DND-41 (cell line): ENCODE measurements at regions not wholly inside any gene's neighbourhood (a gene's known extent, or its start where the extent isn't known, plus 50 kb on each side); places are given as distances from the start of the nearest gene placed in this dataset.

Experiments used
- ATAC-seq: fragments of 200-7000 bp; cut with Tn5 transposase; 3 replicates; pipeline ENCODE4 v1.9.1; 2021; ENCODE audit warnings: low read depth; ENCODE audit not compliant: insufficient read depth
- DNase-seq: peaks from one replicate; pipeline ENCODE4 v3.0.0-alpha.2; 2020
- H2AFZ ChIP-seq: 2 replicates; pipeline ENCODE4 v1.6.0; 2012; ENCODE audit warnings: low read depth, low read length
- H3K27ac ChIP-seq: 2 replicates; pipeline ENCODE4 v1.5.1; 2012; ENCODE audit warnings: low read length, inconsistent platforms
- H3K27me3 ChIP-seq: fragments of 200-600 bp; sonication (generic); 2 replicates; pipeline ENCODE4 v1.6.0; 2012; ENCODE audit warnings: low read length, mild to moderate bottlenecking, inconsistent platforms; ENCODE audit not compliant: insufficient read depth, poor library complexity
- H3K36me3 ChIP-seq: 2 replicates; pipeline ENCODE4 v1.5.1; 2012; ENCODE audit warnings: low read length, inconsistent platforms; ENCODE audit not compliant: insufficient read depth
- H3K4me1 ChIP-seq: 2 replicates; pipeline ENCODE4 v1.5.1; 2012; ENCODE audit warnings: mild to moderate bottlenecking, low read length; ENCODE audit not compliant: insufficient read depth
- H3K4me2 ChIP-seq: 2 replicates; pipeline ENCODE4 v1.6.0; 2012; ENCODE audit warnings: mild to moderate bottlenecking, moderate library complexity, low read length, inconsistent platforms; ENCODE audit not compliant: insufficient read depth
- H3K4me3 ChIP-seq, 2 experiments: fragments of 200-600 bp in 1 of 2; shearing (Covaris generic) in 1 of 2; 2 replicates each; pipeline ENCODE4 v1.5.1; 2012 to 2016; ENCODE audit warnings: inconsistent platforms in 2 of 2, low read length in 2 of 2, mild to moderate bottlenecking in 2 of 2, low read depth in 1 of 2, moderate library complexity in 1 of 2
- H3K79me2 ChIP-seq: 2 replicates; pipeline ENCODE4 v1.6.0; 2012; ENCODE audit warnings: low read length, inconsistent platforms; ENCODE audit not compliant: insufficient read depth
- H3K9ac ChIP-seq: 2 replicates; pipeline ENCODE4 v1.6.0; 2012; ENCODE audit warnings: low read depth, mild to moderate bottlenecking, inconsistent platforms, low read length, moderate library complexity
- H3K9me3 ChIP-seq: 2 replicates; pipeline ENCODE4 v1.5.1; 2012; ENCODE audit warnings: low read length, moderate library complexity, mild to moderate bottlenecking, inconsistent platforms; ENCODE audit not compliant: insufficient read depth, severe bottlenecking
- H4K20me1 ChIP-seq: 2 replicates; pipeline ENCODE4 v1.6.0; 2012; ENCODE audit warnings: low read length; ENCODE audit not compliant: insufficient read depth
- CTCF ChIP-seq: IDR thresholded peaks from 2 replicates; pipeline ENCODE4 v1.5.1; 2012; ENCODE audit warnings: borderline replicate concordance, low read length, moderate library complexity, mild to moderate bottlenecking; ENCODE audit not compliant: poor library complexity, severe bottlenecking; ENCODE audit errors: extremely low read depth
- EZH2 ChIP-seq: IDR thresholded peaks from 3 replicates; pipeline ENCODE4 v1.6.1; 2012; ENCODE audit warnings: borderline replicate concordance, low read depth, mild to moderate bottlenecking, moderate library complexity, low read length, inconsistent platforms; ENCODE audit not compliant: severe bottlenecking

DNA sequence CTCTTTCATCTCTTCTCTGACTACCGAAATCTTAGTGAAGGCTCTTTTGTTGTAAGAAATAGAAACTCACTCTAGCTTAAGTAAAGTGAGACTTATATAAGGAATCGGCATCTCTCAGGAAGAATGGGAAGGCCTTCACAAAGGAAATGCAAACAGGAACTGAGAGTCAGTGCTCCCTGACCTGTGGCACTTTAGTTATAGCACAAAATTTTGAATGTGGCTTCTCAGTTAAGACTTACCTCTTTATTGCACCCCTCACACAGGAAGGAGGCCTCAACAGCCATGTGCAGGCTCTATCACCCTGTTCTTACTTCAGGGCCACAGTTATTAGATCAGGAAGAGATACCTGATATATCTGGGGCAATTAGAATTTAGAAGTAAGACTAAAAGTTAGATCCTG lies 224.7 kb upstream of the EGLN3 start:
- ATAC-seq (no peak), DNase-seq (no peak)
- Histone ChIP-seq H3K4me3 (no peak overlapping the region), H3K79me2 (no peaks in the 10 kb centered on the region), H3K27me3 (no peaks in the 10 kb centered on the region), H2AFZ (no peak overlapping the region), H3K4me1 (no peaks in the 10 kb centered on the region), H3K4me2 (no peak overlapping the region), H3K36me3 (no peaks in the 10 kb centered on the region), H3K9me3 (no peaks in the 10 kb centered on the region), H3K27ac (no peak overlapping the region), H4K20me1 (no peaks in the 10 kb centered on the region), H3K9ac (no peak overlapping the region)
- TF ChIP-seq CTCF, result no peak
- TF ChIP-seq EZH2, result no peak

DNA sequence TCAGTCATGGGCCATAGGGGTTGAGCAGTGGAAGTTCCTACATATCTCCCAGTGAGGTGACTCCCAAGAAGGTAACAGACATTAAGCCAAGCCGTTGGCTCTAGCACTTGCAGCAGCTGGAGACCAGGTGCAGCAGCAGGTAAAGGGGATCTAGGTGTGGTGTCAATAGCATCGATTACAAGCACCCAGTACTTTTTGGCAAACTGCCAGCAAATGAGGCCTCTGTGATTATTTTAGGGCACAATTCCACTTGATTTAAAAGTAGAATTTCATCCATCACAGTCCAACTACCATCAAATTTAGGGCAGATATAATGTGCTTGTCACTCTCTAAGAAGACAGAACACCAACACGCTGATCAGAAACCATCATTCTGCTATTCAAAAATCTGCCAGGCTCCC lies 224.1 kb upstream of the EGLN3 start:
- no peak for DNase-seq
- ATAC-seq, result no peak

DNA sequence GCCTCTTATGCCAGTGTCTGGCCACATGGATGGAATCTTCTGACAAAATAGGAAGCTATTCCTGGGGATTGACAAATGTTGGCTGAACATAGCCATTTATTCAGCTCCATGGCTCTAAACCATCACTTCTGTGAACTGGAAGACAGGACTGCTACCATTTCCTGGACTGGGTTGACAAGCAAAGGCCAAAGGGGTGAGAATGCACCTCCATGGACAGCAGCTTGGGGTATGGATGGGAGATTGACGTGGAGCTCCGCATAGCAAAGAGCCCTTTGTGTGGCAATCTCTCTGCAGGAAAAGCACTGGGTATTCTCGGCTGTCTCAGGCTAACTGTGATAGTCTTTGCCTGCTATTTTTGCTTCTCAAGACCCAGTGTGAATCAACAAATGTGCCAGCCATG lies 223.0 kb upstream of the EGLN3 start:
- Histone ChIP-seq H3K9me3 (no peaks in the 10 kb centered on the region), H4K20me1 (no peaks in the 10 kb centered on the region), H3K4me2 (no peak overlapping the region), H3K79me2 (no peaks in the 10 kb centered on the region), H3K9ac (no peak overlapping the region), H3K4me1 (no peaks in the 10 kb centered on the region), H3K27me3 (no peaks in the 10 kb centered on the region), H3K27ac (no peak overlapping the region), H3K36me3 (no peaks in the 10 kb centered on the region), H3K4me3 (no peak overlapping the region), H2AFZ (no peak overlapping the region)
- DNase-seq (no peak), ATAC-seq (no peak)
- no peak for TF ChIP-seq CTCF
- TF ChIP-seq EZH2, result no peak

More for the DNA sequence above, 224.1 kb upstream of the EGLN3 start:
- TF ChIP-seq CTCF (no peak), EZH2 (no peak)
- H3K27me3 ChIP-seq, result no peaks in the 10 kb centered on the region
- no peaks in the 10 kb centered on the region for H3K79me2 ChIP-seq
- no peaks in the 10 kb centered on the region for H3K9me3 ChIP-seq
- no peaks in the 10 kb centered on the region for H3K36me3 ChIP-seq
- no peak overlapping the region for H2AFZ ChIP-seq
- no peak overlapping the region for H3K4me2 ChIP-seq
- no peak overlapping the region for H3K27ac ChIP-seq
- no peaks in the 10 kb centered on the region for H3K4me1 ChIP-seq
- no peaks in the 10 kb centered on the region for H4K20me1 ChIP-seq
- H3K9ac ChIP-seq, result no peak overlapping the region
- no peak overlapping the region for H3K4me3 ChIP-seq
